ENCODE measurements at regions not wholly inside any gene's neighbourhood (a gene's known extent, or its start where the extent isn't known, plus 50 kb on each side); places are given as distances from the start of the nearest gene placed in this dataset.

GRCh38 chr10:83754857-83755256 is 384.5 kb upstream of the GHITM start:
- TF ChIP-seq, protein P1, sequence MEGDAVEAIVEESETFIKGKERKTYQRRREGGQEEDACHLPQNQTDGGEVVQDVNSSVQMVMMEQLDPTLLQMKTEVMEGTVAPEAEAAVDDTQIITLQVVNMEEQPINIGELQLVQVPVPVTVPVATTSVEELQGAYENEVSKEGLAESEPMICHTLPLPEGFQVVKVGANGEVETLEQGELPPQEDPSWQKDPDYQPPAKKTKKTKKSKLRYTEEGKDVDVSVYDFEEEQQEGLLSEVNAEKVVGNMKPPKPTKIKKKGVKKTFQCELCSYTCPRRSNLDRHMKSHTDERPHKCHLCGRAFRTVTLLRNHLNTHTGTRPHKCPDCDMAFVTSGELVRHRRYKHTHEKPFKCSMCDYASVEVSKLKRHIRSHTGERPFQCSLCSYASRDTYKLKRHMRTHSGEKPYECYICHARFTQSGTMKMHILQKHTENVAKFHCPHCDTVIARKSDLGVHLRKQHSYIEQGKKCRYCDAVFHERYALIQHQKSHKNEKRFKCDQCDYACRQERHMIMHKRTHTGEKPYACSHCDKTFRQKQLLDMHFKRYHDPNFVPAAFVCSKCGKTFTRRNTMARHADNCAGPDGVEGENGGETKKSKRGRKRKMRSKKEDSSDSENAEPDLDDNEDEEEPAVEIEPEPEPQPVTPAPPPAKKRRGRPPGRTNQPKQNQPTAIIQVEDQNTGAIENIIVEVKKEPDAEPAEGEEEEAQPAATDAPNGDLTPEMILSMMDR (conservative IDR thresholded peaks at IDR 0.05) = no peak
- TF ChIP-seq ZFX (IDR thresholded peaks at IDR 0.05) = no peak

Data from C4-2B (cell line).